ENCODE measurements at regions not wholly inside any gene's neighbourhood (a gene's known extent, or its start where the extent isn't known, plus 50 kb on each side); places are given as distances from the start of the nearest gene placed in this dataset.

DNA sequence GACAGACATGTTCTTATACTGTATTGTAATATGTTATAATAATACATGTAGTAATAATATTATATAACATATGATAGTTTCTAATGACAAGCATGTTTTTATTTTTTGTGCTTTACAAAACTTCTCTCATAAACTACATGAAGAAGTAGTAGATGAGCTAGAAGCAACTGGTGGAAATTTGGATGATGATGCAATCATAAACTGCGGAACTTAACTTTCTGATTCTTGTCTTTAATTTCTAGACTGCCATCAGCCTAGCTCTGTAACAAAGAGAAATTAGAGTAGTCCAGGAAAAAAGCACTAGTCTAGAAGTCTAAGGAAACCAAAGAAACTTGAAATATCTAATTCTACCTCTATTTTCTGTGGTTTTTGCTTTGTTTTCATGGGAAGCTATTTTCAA is 71.0 kb upstream of the SPATS2L start:
- no peak overlapping the region for H3K27ac ChIP-seq
- no peak for TF ChIP-seq ZFX (IDR thresholded peaks at IDR 0.05; ENCODE audit: borderline replicate concordance)
- TF ChIP-seq, protein P1, sequence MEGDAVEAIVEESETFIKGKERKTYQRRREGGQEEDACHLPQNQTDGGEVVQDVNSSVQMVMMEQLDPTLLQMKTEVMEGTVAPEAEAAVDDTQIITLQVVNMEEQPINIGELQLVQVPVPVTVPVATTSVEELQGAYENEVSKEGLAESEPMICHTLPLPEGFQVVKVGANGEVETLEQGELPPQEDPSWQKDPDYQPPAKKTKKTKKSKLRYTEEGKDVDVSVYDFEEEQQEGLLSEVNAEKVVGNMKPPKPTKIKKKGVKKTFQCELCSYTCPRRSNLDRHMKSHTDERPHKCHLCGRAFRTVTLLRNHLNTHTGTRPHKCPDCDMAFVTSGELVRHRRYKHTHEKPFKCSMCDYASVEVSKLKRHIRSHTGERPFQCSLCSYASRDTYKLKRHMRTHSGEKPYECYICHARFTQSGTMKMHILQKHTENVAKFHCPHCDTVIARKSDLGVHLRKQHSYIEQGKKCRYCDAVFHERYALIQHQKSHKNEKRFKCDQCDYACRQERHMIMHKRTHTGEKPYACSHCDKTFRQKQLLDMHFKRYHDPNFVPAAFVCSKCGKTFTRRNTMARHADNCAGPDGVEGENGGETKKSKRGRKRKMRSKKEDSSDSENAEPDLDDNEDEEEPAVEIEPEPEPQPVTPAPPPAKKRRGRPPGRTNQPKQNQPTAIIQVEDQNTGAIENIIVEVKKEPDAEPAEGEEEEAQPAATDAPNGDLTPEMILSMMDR (IDR thresholded peaks at IDR 0.05) = no peak

DNA sequence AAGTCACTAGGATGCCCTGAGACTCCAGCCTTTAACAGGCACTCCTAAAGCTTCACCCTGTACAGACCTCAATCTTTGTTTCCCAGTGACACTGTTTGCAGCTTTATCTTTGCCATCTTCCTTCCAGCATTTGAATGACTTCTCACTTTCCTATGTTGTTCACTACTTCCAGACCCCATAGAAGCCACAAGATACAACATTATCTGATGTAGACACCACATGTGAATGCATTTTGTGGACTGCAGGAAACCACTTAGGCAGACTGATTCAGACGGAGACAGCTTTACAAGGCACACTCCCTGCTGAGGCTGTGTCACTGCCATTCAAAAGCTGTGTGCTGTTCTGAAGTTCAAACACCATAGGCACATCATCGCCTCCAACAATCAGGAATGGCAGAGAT is 67.3 kb upstream of the SPATS2L start:
- TF ChIP-seq, protein P1 (IDR thresholded peaks at IDR 0.05) = no peak
- TF ChIP-seq ZFX (IDR thresholded peaks at IDR 0.05; ENCODE audit: borderline replicate concordance) = no peak
- H3K27ac ChIP-seq = no peak overlapping the region

DNA sequence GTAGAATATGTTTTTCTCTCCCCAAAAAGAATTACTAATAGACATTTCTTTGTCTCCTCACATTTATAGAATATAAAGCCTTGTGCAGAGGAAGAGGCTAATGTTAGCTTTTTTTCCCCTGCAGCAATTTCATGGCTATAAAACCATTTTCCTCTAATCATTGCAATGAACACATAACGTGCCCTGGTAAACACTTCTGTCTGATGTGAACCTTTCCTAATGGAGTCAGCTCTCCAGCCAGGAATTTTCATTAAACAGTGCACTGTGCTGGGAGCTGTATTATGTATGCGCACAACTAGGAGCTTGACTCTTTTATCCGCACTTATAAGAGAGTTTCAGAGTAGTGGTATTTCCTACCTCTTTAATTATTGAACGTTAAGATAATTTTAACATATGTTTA is 63.9 kb upstream of the SPATS2L start:
- TF ChIP-seq, protein P1 (IDR thresholded peaks at IDR 0.05) = no peak
- TF ChIP-seq ZFX (IDR thresholded peaks at IDR 0.05; ENCODE audit: borderline replicate concordance) = no peak
- peak overlapping the region; percentile 42 for H3K27ac ChIP-seq

DNA sequence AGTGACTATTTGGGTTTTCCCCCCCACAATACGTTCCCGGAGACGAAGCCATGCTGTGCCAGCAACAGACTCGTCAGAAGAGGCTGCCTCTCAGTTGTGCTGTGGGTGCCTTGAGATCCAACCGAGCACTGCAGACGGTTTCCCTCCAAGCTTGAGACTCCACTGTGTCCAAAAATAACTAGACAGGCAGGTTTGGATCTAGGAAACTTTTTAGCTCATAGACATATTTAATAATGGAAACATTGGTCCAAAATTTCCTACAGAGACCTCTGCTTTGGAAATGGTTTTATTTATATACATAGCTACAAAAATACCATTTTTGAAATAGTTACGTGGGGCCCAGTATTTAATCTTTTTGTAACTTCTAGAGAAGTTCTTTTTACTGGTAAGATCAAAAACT is 63.1 kb upstream of the SPATS2L start:
- no peak for TF ChIP-seq ZFX (IDR thresholded peaks at IDR 0.05; ENCODE audit: borderline replicate concordance)
- TF ChIP-seq, protein P1 (IDR thresholded peaks at IDR 0.05) = no peak
- H3K27ac ChIP-seq = peak overlapping the region; percentile 42

DNA sequence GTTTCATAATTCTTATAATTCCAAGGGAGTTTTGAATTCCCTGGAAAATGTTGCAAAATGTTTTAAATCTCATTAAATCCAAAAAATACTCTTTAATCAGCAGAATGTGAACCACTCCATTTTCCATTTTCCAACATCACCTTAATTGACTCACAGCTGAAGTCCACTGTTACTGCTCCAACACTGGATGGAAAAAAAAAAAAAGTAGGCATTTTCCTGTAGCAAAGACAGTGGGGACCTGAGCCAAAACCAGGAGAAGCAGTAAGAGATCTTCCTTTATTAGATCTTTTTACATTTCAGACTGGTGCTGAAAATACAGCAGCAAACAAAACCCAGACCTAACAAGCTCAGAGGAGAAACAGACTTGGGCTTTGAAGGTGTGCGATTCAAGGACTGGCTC is 62.4 kb upstream of the SPATS2L start:
- no peak overlapping the region for H3K27ac ChIP-seq
- TF ChIP-seq, protein P1 (IDR thresholded peaks at IDR 0.05) = no peak
- no peak for TF ChIP-seq ZFX (IDR thresholded peaks at IDR 0.05; ENCODE audit: borderline replicate concordance)

DNA sequence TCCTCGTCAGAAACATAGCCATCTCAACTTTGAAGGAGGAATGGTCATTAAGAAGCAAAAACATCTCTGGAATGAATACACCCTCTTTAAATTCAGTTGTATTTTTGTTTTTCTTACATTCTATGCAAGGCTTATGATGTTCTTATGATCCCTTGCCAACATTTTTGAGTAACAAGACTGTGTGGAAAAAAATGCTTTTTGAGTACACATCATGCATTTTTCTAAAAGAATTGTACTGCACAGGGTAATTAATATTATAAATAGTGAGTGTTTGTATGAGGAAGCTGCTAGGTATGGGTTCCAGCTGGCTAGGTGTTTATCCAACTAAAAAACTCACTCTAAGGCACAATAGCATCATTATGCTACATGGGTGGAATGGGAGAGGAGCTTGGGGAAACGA is 59.0 kb upstream of the SPATS2L start:
- TF ChIP-seq ZFX (IDR thresholded peaks at IDR 0.05; ENCODE audit: borderline replicate concordance) = no peak
- TF ChIP-seq, protein P1 (IDR thresholded peaks at IDR 0.05) = no peak
- no peak overlapping the region for H3K27ac ChIP-seq

DNA sequence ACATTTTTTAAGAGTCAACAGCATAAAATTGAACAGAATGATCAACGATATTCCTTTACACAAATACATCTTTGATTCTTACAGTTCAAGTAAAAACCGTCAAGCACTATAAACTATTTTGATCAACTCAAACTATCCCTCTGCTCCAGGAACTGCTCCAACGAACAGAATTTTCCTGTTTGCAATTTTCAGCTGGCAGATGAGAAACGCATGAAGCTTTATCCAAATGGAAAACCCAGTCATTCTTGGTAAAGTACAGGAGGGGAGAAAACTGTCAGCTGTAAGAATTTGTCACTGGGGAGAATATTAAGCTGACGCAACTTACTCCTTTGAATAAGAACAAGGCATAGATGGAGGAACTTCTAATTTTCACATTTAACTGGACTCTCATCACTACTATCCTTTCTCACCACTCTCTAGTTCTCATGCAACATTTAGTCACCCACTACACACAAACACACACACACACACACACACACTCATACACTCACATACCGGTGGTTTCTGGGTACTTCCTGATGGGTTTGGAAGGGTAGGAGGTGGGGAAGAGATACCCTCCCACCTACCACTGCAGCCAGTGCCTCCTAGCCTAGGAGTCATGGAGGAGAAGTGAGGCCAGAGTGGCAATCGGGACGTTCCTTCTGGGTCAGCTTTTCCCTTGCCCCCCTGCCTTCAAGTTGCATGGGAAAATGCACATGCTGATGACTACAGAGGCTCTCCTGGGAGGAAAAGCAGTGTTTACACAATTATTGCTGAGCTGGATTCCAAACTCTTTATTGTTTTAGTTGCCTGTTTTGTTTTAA is 54.0 kb upstream of the SPATS2L start:
- TF ChIP-seq ZFX (IDR thresholded peaks at IDR 0.05; ENCODE audit: borderline replicate concordance) = no peak
- TF ChIP-seq, protein P1 (IDR thresholded peaks at IDR 0.05) = no peak
- no peak overlapping the region for H3K27ac ChIP-seq
